Germinal center (tissue), 1 donor: ENCODE measurements at regions not wholly inside any gene's neighbourhood (a gene's known extent, or its start where the extent isn't known, plus 50 kb on each side); places are given as distances from the start of the nearest gene placed in this dataset.

Source experiments
- DNase-seq: peaks from one replicate; pipeline ENCODE4 v3.0.0; 2012; ENCODE audit warnings: mixed read lengths, low spot score

DNA sequence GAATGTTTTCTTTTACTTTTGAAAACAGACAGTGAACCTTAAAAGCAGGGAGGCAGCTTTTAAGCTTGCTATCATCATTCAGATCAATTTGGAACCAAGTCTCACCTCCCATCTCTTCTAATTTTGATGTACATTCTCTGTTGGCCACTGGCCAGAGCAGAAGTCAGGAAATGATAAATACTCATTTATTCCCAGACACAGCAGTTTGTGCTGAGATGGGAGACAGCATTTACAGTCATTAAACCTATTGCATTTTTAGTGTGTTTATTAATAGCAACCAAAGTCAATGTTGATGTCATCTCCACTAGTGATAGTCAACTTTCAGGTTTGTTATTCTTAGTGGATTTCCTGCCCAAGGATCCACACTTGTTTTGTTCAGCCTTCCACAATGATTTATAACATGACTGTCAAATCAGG, 320.0 kb upstream of the ATP2B1 start:
- DNase-seq: no peak

DNA sequence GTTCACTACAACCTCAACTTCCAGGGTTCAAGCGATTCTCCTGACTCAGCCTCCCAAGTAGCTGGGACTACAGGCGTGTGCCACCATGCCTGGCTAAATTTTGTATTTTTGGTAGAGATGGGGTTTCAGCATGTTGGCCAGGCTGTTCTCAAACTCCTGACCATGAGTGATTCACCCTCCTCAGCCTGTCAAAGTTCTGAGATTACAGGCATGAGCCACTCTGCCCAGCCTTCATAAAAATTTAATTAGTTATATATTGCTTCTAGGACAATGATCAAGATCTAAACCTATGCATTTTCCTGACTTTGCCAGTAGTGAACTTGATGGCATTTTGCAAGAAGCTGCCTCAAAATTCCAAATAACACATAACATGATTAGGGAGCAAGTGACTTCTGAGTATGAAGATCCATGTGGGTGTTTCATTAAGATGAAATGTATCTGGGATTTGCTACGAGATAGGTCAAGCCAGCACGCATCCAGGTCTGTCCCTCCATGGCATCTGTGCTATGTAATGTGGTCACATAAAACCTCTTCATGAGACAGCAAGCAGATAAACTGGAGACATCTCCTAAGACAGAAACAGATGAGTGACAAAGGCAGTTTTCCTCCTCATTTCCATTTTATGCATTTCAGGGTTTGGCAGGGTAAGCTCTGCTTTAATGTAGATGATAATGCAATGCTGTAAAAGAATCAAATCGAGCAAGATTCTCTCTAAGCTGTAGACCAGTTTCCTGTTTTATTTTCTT, 319.4 kb upstream of the ATP2B1 start:
- no peak for DNase-seq

DNA sequence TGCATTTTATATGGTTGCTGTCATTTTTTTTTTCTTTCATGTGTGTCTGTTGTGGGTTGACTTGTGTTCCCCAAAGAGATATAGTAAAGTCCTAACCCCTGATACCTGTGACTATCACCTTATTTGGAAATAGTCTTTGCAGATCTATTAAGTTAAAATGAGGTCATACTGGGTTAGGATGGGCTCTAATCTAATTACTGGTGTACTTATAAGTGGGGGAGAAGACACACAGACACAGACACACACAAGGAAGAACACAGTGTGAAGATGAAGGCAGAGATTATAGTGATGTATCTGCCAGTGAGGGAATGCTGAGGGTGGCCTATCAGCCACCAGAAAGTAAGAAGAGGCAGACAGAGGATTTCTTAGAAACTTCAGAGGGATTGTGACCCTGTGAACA, 318.4 kb upstream of the ATP2B1 start:
- no peak for DNase-seq

DNA sequence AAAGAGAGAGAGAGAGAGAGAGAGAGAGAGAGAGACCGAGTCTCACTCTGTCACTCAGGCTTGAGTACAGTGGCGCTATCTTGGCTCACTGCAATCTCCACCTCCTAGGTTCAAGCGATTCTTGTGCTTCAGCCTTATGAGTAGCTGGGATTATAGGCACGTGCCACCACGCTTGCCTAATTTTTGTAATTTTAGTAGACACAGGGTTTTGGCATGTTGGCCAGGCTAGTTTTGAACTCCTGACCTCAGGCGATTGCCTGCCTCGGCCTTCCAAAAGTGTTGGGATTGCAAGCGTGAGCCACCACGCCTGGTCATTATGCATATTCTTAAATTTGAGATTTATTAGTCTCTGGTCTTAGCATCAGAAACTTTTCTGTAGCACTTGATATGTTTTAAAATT, 317.9 kb upstream of the ATP2B1 start:
- DNase-seq: no peak

DNA sequence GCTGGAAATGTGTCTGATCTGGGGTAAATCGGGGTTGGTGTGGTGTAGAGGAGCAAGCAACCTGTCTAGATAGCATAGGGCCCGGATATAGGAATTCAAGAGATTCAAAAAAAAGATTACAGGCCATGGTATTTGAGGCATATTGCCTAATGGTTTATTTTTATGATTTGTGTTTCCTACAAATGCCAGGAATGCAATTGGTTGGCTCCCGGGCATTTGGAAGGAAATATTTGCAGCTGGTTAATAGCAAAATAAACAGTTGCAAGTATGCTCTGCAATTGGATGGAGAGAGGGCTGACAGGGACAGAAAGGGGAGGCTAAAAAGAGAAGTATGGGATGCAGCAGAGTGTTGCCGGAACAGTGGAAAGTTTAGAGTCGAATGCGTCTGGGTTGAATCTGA, 315.6 kb upstream of the ATP2B1 start:
- DNase-seq: no peak

DNA sequence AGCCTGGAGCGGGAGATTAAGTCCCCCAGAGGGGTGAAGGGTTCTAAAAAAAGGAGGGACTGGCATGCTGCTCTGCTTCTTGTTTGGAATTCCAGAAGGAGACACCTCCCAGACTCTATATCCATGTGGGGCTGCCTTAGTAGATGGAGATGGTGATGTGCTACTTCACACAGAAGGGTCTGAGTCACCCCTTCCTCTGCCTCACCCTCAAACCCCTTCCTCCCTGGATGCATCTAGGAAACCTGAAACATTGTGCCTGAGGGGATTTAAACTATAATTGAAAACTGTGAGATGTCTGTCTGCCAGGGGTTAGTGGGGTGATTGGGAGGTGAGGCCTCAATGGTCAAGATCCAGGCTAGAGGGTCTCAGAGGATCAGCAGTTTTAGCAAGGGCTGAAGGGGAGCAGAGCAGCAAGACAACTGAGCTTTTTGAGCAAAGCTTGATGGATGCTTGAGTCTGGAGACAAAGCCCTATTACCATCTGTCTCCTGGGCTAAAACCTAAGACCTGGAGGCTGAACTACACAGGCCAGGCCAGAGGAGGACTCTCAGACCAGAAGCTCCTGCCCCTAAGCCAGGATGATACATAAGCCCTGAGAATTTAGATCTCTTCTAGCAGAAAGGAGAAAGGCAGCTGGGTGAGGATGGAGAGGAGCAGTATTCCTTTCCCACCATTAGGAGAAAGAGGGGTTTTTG, 314.7 kb upstream of the ATP2B1 start:
- no peak for DNase-seq

DNA sequence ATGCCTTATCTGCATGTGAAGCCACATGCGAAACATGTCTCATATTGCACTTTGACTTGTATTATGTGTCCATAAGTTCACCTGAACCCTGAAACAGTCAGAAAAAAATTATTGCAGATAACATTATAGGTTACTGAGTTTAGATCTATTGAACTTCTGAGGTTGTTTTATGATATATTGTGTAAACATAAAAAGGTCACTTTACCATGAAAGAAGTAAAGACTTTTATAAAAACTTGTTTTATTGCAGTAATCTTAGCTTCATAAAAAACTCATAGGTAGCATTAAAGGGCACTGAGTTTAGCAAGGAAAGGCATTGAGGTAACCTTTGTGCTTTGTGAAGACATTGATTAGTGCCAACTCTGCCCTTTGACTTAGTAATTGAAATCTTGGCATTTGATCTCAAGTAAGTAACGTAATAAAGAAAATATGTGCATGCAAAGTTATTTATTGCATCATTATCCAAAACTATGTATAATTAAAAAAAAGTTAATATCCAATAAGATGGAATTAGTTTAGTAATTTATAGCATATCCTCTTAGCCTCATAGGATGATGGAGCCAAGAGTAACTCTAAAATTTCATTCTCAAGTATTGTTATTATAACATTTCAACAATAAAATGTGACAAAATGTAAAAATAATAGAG, 313.3 kb upstream of the ATP2B1 start:
- no peak for DNase-seq

DNA sequence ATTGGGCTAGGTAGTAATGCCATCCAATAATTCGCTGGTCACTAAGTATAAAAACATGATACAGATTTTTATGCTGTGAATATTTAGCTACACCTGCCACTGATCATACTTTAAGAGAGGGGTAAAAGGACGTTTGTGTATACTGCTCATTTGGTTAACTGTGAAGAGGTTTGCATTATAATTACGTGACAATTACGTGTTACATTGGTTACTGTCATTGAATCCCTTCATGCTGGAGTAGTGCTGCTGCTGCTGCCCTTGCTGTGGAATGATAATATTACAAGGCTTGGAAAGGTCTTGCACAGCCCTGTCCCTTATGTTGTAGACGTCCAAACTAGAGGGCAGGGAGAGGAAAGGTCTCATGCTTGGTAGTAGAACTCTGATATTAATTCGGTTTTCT, 312.2 kb upstream of the ATP2B1 start:
- DNase-seq: no peak

DNA sequence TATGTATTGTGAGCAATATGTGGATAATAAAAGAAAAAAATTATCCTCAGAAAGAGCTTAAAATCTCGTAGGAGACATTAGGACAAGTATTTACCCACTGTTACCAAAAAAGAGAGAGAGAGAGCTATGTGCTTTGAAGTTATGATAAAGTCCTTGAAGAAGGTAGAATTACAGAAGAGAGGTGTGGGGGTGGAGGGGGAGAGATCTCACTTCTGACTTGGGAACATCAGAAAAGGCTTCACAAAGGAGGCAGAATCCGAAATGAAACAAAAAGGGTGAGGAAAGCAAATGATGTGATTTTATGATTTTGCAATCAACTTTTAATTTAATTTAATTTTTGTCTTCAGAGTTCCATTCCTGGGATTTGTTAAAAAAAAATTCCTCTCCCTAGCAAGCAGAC, 311.8 kb upstream of the ATP2B1 start:
- DNase-seq: no peak

DNA sequence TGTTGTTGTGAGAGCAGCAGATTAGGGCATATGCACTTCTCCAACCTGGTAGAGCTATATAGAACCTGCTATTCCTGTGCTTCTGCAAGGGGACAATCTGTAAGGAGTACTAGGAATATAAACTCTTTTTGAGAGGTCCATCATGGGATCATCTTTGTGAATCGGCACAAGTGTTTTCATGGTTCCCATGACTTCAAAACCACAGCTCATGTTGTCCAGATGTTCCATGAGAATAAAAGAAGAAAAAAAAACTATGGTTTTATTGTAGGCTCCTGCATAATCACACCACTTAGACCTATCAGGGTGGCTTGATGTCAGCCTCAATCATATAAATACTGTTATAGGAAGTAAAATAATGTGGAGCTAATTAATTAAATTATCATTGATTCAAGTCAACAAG, 311.4 kb upstream of the ATP2B1 start:
- no peak for DNase-seq

DNA sequence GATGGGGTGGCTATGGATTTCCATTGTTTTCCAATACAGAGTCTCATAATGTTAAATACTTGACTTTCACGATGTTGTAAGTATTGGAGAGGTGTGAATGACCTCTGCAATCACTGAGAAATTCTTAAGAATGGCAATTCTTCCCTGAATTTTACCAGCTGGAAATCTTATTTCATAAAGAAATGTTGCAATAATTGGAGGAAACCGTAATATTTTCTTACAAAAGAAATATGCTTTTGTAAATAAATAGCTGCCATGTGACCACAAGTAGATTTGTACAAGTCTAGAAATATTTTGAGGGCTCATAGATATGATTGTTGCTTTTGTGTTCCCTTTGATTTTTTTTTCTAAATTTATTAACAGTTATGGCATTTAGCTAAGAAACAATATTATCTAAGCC, 308.7 kb upstream of the ATP2B1 start:
- no peak for DNase-seq

DNA sequence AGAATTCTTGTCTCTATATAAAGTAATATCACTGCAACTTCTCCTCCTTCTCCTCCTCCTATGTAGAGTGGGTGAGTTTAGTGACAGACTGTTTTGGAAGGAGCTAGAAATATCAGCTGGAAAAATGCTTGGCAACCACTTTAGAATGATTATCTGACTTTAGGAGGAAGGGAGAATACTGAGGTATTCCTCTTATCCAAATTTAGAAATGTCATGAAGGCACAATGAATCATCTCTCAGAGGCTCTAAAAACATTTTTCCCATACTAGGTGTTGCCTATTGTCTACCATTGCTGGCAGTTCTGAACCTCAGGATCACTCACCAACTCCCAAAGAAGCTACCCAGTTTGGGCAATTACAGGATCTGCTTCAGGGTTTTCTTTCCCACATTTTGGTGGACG, 306.6 kb upstream of the ATP2B1 start:
- no peak for DNase-seq

DNA sequence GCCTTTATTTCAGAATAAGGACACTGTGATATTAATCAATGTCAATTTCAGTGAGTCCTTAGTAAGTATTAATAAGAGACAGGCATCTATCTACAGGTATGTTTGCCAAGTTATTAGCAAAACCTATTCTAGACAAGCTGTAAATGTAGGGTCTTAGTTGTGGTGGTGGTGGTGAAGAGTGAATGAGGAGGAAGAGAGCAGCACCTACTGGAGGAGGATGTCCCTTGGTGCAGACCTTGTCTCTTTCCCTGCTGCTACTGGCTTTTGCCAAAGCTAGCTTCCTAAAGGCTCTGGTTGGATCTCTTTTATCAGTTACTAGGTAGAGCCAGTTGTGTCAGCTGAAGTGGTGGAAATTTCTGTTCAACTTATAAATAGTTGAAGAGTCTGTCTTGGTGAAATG, 304.8 kb upstream of the ATP2B1 start:
- no peak for DNase-seq

DNA sequence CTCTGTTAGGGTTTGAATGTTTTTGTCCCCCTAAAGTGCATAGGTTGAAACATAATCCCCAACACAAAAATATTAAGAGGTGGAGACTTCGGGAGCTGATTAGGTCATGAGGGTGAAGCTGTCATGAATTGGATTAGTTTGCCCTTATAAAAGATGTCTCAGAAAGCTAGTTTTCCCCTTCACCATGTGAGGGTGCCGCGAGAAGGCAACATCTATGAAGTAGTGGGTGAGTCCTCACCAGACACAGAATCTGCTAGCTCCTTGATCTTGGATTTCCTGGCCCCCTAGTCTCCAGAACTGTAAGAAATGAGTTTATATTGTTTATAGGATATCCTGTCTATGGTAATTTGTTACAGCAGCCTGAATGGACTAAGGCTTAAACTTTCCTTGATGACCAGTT, 301.5 kb upstream of the ATP2B1 start:
- no peak for DNase-seq

DNA sequence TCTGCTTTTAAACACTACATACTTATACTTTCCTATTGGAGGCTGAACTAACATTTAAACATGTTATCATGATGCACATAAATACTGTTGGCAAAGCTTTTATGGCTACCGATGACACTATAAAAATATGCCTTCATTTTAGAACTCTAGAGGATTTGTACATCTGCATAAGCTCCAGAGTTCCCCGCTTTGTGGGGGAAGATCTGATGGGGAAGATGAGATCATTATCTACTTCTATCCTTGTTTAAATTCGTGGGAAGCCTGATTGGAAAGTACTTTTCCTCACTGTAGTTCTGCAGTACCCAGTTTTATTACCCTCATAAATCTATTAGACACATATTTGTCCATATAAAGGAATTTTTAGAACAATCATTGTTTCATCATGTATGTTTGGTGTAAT, 299.6 kb upstream of the ATP2B1 start:
- DNase-seq: no peak

DNA sequence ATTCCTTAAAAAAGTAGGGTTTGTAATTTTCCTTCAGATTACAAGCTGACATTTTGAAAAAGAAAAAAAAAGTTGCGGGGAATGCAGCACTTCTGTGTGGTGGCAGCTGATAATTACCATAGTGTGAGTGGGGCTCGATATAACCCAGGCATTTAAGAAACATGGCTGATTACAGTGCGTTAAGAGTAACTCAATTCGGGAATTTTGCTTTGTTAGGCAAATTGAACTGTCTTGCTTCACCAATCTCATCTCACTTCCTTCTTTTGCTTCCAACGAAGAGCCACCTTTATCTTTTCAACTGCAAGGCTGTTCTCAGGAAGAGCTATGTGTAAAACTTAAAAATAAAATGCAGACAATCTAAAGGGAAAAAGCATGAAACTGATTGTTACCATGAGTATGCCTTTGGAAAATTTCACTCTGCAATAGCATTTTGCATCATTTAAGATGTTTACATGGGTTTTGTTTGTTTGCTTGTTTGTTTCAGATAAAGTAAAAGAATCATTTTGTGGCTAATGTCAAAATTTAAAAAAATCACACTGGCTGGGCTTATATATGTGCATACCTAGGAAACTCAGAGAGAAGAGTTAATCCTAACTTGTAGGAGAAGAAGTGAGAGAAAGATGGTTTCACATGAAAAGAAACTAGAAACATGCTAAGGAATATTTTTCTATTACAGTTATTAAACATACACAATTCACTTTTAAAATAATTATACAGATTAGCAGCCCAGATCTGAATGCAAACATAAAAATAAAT, 295.9 kb upstream of the ATP2B1 start:
- no peak for DNase-seq

DNA sequence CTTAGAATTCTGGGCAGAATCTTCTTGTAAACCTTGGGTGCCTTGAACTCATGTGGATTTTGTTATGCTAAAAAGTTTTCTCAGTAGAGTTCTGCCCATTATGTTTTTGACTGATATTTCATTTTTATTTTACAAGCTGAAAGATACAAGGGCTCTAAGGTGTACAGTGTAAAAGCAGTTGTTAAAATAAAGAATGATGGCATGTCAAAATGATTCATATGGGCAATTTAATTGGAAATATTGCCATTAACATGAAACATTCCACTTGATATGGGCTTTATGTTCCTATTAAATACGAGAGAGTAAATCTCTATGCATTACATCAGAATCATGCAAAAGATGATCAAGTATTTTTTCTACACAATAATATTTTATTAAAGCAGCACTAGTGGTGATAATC, 295.1 kb upstream of the ATP2B1 start:
- no peak for DNase-seq

DNA sequence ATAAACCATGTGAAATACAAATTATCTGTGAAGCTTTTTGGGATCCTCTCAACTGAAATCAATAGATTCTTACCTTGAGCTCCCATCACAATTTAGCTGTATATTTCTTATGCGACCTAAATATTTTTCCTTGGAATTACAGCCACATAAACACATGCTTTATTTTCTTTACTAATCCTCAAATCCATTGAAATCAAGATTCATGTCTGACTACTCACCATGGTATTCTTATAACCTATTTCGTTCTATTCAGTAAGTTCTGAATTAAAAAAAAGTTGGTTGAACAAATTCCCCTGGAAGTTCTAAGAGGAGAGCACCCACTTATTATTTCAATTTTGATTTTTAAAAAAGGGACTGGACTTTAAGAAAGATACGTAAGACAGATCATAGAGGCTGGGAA, 292.1 kb upstream of the ATP2B1 start:
- no peak for DNase-seq

DNA sequence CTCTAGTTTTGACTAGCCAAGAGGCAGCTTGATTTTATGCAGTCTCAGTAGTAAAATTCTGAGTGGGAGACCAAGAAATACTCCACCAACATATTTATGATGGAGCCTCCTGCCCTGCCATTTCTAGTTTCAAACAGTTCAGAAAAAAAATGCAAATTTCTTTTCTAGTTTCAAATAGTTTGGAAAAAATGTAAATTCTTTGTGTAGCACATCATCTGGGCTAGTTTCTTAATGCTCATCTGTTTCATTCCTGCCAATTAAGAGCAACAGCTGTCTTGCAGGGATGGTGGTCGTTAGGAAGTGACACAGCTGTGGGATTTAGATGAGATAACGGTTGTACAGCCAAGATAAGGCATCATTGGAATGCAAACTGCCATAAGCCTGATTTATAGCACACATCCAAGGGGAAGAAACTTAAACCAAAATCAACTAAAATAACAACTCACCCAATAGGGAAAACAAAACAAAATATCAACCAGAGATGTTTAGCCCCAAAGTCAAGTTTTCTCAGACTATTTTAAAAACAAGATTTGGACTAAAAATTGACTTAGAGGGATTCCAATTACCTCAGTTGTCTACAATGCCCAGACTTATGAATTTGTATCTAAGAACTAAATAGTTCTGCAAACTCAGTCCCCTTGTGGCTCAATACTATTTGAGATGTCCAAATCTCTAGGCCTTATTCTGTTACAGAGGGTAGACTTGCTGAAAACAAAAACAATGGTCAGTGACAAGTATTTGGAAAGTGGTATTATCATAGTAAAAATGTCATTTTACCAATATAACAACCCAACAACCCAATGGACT, 291.3 kb upstream of the ATP2B1 start:
- DNase-seq: no peak

DNA sequence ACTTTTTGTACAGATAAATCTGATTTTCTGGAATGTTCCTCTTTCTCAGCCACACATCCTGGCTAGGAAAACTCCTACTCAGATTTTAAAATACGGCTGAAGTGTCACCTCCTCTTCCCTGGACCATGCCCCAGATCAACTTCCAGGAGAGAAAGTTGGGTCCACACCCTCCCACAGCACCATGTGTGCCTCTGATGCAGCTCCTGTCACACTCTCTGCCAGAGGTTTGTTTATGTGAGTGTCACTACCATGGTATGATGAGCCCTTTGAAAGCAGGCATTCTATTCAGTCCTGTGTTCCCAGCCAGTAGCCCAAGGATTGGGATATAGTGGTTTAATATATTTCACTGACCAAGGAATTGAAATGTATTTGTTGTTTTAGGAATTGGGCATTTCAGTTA, 287.2 kb upstream of the ATP2B1 start:
- DNase-seq: no peak

DNA sequence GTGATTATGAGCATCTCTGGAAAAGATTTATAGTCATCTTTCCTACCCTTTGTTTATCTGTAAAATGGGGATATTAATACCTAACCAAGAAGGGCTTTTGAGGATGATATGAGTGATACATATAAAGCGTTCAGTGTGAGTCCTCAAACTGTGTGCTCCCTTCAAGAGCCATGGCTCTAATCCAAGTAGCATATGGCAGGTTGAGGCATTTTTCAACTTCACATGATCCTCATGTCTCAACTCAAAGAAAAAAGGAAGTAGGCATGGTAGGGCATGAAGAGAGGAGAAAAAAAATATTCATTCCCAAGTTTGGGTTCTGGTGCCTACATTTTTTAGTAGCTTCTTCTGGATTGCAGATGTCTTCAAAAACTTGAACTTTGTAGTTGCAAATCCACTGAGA, 286.3 kb upstream of the ATP2B1 start:
- DNase-seq: no peak

DNA sequence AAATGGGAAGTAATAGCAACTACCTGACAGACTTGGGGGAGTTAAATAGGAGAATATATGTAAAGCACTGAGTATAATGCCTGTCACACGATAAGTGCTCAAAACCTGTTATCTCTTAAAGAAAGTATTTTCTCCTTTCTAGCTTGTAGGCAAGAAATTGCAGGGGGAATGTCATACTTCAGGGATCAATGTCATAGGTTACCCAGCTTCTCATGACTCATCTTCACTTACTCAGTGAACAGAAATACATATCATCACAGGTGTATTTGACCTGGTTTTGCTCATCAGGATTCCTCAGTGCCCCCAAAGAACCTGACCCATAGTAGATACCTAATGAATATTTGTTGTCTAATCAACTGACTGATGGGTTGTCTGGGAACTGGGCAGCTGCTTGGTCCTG, 285.0 kb upstream of the ATP2B1 start:
- DNase-seq: no peak
